Forelimb muscle (tissue), 1 donor: ENCODE measurements at regions not wholly inside any gene's neighbourhood (a gene's known extent, or its start where the extent isn't known, plus 50 kb on each side); places are given as distances from the start of the nearest gene placed in this dataset.

Experiments
- DNase-seq: peaks from one replicate; pipeline ENCODE4 v3.0.0-alpha.2; 2013; ENCODE audit warnings: low read depth

DNA sequence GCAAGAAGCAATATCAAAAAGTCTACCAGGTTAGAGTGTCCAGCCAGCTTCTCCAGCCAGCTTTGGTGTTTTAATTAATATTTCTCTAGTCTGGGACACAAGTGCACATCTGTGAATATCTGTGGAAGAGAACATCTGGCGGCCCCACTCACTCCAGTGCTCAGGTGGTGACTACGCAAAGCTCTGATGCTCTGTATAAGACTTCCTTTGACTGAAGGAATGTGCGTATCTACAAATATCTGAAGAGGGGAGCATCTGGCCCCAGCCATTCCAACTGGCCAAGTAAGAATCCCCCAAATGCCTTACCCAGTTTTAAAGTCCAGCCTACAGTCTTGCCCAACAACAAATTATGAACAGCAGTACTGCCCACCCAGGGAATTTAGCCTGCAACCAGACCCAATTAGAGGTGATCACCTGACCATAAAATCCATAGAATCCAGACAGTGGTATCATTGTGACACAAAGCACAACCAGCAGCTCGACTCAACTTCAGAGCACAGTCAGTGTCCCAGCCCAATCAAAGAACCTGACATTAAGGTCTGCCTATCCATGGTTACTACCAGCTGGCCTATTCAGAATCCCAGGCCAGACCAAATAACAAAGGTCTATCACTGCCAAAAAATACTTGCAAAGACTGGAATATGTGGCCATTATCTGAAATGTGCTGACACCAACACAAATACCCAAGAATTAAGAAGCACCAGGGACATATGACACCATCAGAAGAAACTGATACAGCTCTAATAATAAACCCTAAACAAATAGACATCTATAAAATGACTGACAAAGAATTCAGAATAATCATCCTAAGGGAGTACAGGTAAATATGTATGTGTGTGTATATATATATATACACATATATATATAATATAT, 76.1 kb upstream of the MANEA start:
- no peak for DNase-seq

DNA sequence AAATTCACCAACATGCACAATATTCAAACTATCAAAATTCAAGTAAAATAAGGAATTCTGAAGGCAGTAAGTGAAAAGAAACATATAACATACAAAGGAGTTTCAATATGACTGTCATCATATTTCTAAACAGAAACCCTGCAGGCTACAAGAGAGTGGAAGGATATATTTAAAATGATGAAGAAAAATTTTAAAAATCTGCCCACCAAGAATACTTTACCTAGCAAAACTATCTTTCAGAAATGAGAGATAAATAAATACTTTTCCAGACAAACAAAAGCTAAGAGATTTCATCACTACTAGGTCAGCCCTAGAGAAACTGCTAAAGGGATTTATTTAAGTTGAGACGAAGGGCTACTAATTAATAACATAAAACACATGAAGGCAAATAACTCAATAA, 73.8 kb upstream of the MANEA start:
- DNase-seq = no peak

- DNase-seq = no peak
Observed at GRCh38 chr6:95511404-95511803, 65.9 kb upstream of the MANEA start.

DNA sequence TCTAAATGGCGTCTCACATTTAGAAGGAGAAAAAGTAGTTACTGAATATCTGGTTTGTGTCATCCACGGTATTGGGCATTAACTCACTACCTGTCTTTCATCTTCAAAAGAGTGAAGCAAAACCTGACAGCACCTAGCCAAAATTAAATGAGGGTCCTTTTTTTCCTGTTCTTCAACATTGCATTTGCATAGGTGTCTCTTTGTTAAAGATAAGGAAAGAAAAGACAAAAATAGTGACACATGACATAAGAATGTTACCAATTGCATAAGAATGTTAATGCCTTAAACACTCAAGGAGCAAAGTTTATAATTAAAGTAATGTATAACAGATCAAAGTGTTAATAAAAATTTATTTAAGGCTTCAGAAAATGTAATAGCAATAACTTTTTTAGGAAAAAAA, 61.4 kb upstream of the MANEA start:
- DNase-seq = no peak

DNA sequence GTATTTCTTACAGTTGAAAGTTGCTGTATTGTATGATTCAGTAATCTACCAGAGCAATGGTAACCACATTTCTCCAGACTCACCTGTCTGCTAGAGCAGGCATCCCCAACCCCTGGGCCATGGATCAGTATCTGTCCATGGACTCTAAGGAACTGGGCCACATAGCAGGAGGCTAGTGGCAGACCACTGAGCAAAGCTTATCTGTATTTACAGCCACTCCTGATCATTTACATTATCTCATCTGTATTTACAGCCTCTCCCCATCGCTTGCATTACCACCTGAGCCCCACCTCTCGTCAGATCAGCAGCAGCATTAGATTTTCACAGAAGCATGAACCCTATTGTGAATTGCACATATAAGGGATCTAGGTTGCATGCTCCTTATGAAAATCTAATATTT, 60.3 kb upstream of the MANEA start:
- no peak for DNase-seq

- no peak for DNase-seq
Observed at GRCh38 chr6:95517568-95517967, 59.8 kb upstream of the MANEA start.

DNA sequence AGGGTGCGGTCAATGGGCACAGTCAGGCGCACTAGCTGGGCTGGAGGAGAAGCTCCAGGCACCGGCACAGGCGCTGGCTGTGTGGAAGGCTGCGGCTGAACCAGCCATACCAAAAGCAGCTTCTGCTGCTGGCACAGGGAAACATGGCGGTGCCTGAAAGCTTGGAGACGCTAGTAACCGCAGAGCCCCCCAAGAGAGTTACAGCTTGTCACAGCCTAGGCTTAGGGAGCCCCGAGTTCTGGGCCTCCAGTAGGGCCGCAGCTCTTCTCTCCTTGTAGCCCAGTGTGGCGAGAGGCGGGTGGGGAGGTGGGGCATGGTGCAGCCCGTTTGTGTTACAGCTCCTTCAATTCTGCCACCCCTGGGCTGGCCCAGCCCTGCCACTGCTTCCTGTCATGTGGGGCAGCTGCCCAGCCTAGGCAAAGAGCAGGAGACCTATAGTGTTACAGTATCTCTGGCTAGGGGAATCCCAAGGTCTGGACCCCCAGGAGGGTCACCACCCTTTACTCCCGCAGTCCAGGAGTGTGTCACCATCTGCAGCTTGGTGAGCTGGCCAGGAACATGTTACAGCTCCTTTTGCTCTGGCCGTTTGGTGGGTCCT, 58.6 kb upstream of the MANEA start:
- no peak for DNase-seq

DNA sequence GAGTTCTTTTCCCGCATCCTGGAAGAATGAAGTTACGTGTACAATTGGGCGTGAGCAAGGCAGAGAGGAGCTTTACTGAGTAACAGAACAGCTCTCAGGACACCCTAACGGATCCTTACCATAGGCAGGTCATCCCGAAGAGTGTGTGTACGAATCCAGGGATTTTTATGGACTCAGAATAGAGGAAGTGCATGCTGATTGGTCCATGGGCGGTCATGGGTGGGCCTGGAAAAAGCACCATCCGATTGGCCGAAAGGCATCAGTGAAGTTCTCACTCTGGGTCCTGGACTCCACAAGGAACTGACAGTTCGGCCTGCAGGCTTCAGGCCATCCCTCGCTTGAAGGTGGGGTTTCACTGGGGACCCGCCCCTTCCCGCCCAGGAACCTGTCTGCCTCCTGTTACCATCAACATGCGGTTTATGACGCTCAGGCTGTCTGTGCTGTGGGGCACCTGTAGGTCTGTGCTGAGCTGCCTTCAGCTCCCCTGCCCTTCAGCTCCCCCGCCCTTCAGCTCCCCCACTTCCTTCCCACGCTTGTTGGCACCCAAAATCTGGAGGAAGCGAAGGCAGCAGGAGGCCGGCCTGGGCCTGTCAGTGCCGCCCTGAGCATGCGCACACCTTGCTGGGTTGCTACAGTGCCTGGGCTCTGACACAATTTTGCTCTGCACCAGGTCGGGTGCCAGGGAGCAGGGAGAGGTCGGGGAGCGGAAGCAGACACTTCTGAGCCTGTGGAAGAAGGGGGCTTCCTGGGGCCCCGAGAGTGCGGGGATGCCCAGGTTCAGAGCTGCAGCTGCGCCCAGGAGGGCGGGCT, 57.9 kb upstream of the MANEA start:
- no peak for DNase-seq

DNA sequence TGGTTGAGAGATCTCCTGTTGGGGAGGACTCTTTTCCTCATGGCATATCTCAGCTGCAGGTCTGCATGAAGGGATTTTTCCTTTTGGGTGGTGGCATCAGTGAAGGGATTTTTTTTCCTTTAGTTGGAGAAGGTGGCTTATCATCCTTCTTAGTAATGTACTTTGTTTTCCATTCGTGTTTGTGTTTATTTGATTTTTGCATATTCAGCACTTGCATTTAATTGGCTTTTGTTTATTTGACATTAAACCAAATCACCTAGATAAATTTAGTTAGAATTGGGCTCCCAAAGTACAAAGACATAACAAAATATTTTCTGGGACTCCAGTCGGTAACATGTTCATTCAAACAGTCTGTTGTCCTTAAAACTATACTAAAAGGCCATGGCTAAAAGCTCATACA, 56.2 kb upstream of the MANEA start:
- DNase-seq = no peak
